OCI-LY7 (cell line): ENCODE measurements at regions not wholly inside any gene's neighbourhood (a gene's known extent, or its start where the extent isn't known, plus 50 kb on each side); places are given as distances from the start of the nearest gene placed in this dataset.

ENCODE experiments used
- EZH2phosphoT487 ChIP-seq: fragments of 200-600 bp; sonication (generic); IDR thresholded peaks from 2 replicates; pipeline ENCODE4 v1.6.1; 2018; ENCODE audit warnings: low read depth, borderline replicate concordance, mild to moderate bottlenecking, mixed run types, antibody characterized with exemption, low read length, moderate library complexity, mixed read lengths
- TF ChIP-seq, protein P1 (sequence below): fragments of 200-600 bp; sonication (generic); conservative IDR thresholded peaks from 2 replicates; pipeline ENCODE4 v1.5.1; 2014; ENCODE audit warnings: mild to moderate bottlenecking, antibody characterized with exemption, low read length, moderate library complexity, mixed read lengths

DNA sequence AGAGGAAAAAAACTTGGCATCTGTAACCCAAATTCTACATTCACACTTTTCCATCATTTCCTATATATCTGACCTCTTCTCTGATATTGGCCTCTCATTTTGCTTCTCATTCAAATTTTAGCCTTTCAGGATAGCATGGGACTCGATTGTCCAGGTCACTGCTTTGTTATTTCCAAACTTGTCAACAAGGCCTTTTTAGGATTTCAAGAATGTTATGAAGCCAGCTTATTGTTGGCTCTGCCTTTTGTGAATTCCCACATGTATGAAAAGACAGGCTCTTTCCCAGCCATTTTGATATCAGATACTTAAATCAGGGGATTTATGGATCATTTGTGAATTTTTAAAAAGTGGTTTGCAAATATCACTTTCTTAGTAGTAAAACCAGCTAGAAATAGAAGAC, 663.5 kb downstream of the NCAM2 start:
- TF ChIP-seq, protein P1, sequence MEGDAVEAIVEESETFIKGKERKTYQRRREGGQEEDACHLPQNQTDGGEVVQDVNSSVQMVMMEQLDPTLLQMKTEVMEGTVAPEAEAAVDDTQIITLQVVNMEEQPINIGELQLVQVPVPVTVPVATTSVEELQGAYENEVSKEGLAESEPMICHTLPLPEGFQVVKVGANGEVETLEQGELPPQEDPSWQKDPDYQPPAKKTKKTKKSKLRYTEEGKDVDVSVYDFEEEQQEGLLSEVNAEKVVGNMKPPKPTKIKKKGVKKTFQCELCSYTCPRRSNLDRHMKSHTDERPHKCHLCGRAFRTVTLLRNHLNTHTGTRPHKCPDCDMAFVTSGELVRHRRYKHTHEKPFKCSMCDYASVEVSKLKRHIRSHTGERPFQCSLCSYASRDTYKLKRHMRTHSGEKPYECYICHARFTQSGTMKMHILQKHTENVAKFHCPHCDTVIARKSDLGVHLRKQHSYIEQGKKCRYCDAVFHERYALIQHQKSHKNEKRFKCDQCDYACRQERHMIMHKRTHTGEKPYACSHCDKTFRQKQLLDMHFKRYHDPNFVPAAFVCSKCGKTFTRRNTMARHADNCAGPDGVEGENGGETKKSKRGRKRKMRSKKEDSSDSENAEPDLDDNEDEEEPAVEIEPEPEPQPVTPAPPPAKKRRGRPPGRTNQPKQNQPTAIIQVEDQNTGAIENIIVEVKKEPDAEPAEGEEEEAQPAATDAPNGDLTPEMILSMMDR: no peak
- TF ChIP-seq EZH2phosphoT487: no peak
